Suprapubic skin (tissue), 3 donors: ENCODE measurements at regions not wholly inside any gene's neighbourhood (a gene's known extent, or its start where the extent isn't known, plus 50 kb on each side); places are given as distances from the start of the nearest gene placed in this dataset.

Source experiments
- POLR2AphosphoS5 ChIP-seq, 3 donors: sonication (generic); formaldehyde crosslinking; IDR thresholded peaks; one replicate each; pipeline ENCODE4 v1.6.1; 2017; ENCODE audit warnings: antibody characterized with exemption in 3 of 3
- TF ChIP-seq, protein P1 (sequence below), 2 donors: fragments of 200-600 bp in 1 of 2; fragments of 450-650 bp in 1 of 2; sonication (generic) in 1 of 2; IDR thresholded peaks; one replicate each; pipeline ENCODE4 v1.5.1; 2016 to 2019; ENCODE audit warnings: antibody characterized with exemption in 2 of 2, mild to moderate bottlenecking in 1 of 2, moderate library complexity in 1 of 2

- no peak for TF ChIP-seq POLR2AphosphoS5 (IDR thresholded peaks at IDR 0.05)
- TF ChIP-seq, protein P1, sequence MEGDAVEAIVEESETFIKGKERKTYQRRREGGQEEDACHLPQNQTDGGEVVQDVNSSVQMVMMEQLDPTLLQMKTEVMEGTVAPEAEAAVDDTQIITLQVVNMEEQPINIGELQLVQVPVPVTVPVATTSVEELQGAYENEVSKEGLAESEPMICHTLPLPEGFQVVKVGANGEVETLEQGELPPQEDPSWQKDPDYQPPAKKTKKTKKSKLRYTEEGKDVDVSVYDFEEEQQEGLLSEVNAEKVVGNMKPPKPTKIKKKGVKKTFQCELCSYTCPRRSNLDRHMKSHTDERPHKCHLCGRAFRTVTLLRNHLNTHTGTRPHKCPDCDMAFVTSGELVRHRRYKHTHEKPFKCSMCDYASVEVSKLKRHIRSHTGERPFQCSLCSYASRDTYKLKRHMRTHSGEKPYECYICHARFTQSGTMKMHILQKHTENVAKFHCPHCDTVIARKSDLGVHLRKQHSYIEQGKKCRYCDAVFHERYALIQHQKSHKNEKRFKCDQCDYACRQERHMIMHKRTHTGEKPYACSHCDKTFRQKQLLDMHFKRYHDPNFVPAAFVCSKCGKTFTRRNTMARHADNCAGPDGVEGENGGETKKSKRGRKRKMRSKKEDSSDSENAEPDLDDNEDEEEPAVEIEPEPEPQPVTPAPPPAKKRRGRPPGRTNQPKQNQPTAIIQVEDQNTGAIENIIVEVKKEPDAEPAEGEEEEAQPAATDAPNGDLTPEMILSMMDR (IDR thresholded peaks at IDR 0.05) = no peak
These were observed 397.2 kb downstream of the BCKDHB start for GRCh38 chr6:80503660-80504059.
